H1 (cell line): ENCODE measurements at regions not wholly inside any gene's neighbourhood (a gene's known extent, or its start where the extent isn't known, plus 50 kb on each side); places are given as distances from the start of the nearest gene placed in this dataset.

Source experiments
- CTCF ChIA-PET: fragments of 300-600 bp; sonication (Branson Sonifier 250); formaldehyde crosslinking; loops from one replicate; lab custom pipeline; 2021; ENCODE audit not compliant: partially characterized antibody; lab: Charles Lee
- POLR2A ChIA-PET: fragments of 300-600 bp; sonication (Branson Sonifier 250); formaldehyde crosslinking; loops from one replicate; lab custom pipeline; 2021; ENCODE audit warnings: inconsistent platforms; ENCODE audit not compliant: partially characterized antibody; lab: Charles Lee
- DNase-seq, 2 experiments: peaks; one replicate each; pipeline versions ENCODE4 v3.0.0 to v3.0.0-alpha.2; 2010 to 2022; ENCODE audit warnings: low spot score in 2 of 2, low read depth in 1 of 2, mixed read lengths in 1 of 2
- FAIRE-seq: peaks from 2 replicates; lab custom pipeline; 2011; peaks lifted over from hg19 to GRCh38; lab: Jason Lieb, UNC
- H2AFZ ChIP-seq: 2 replicates; pipeline ENCODE4 v1.8.1; 2012; ENCODE audit warnings: low read length, inconsistent platforms
- H2AK5ac ChIP-seq: 2 replicates; pipeline ENCODE4 v1.6.1; 2013; ENCODE audit warnings: low read depth, low read length
- H2BK120ac ChIP-seq: replicated peaks from 2 replicates; pipeline ENCODE3; 2013; ENCODE audit warnings: low read depth, low read length, inconsistent platforms
- H2BK12ac ChIP-seq: 2 replicates; pipeline ENCODE4 v1.6.1; 2013; ENCODE audit warnings: low read depth, low read length
- H2BK15ac ChIP-seq: 2 replicates; pipeline ENCODE4 v1.6.1; 2013; ENCODE audit warnings: low read length
- H2BK20ac ChIP-seq: 2 replicates; pipeline ENCODE4 v1.6.1; 2013; ENCODE audit warnings: low read length
- H2BK5ac ChIP-seq: 2 replicates; pipeline ENCODE4 v1.6.1; 2013; ENCODE audit warnings: low read depth, low read length
- H3K14ac ChIP-seq: 2 replicates; pipeline ENCODE4 v1.6.1; 2013; ENCODE audit warnings: inconsistent platforms; ENCODE audit not compliant: insufficient read length
- H3K18ac ChIP-seq: 2 replicates; pipeline ENCODE4 v1.6.1; 2013; ENCODE audit warnings: low read length; ENCODE audit errors: extremely low read depth
- H3K23ac ChIP-seq: 2 replicates; pipeline ENCODE4 v1.6.1; 2013; ENCODE audit warnings: inconsistent platforms; ENCODE audit not compliant: insufficient read length
- H3K23me2 ChIP-seq: 2 replicates; pipeline ENCODE4 v1.6.1; 2013; ENCODE audit warnings: low read depth, low read length
- H3K27ac ChIP-seq: 2 replicates; pipeline ENCODE4 v1.6.1; 2011; ENCODE audit warnings: low read depth, low read length, inconsistent platforms
- H3K27me3 ChIP-seq, 4 experiments: replicated peaks in 1 of 4; 1 replicate in 1 of 4; 2 replicates in 3 of 4; pipeline versions ENCODE4 v1.6.1 to v1.8.1; 2011 to 2013; ENCODE audit warnings: low read length in 3 of 4, mild to moderate bottlenecking in 3 of 4, inconsistent platforms in 2 of 4, mixed read lengths in 2 of 4, moderate library complexity in 1 of 4; ENCODE audit not compliant: control insufficient read depth in 3 of 4, insufficient read depth in 3 of 4; ENCODE audit errors: extremely low read depth in 1 of 4
- H3K36me3 ChIP-seq, 4 experiments: 2 replicates each; pipeline versions ENCODE4 v1.6.1 to v1.8.1; 2011 to 2013; ENCODE audit warnings: mild to moderate bottlenecking in 4 of 4, low read length in 3 of 4, moderate library complexity in 2 of 4, control low read depth in 1 of 4, inconsistent platforms in 1 of 4; ENCODE audit not compliant: insufficient read depth in 4 of 4, control insufficient read depth in 2 of 4
- H3K4ac ChIP-seq: replicated peaks from 2 replicates; pipeline ENCODE3; 2013; ENCODE audit warnings: low read length, low read depth, mixed read lengths, inconsistent platforms; ENCODE audit not compliant: insufficient read length
- H3K4me1 ChIP-seq, 4 experiments: replicated peaks in 1 of 4; 1 replicate in 1 of 4; 2 replicates in 3 of 4; pipeline versions ENCODE4 v1.6.1 to v1.8.1; 2011 to 2013; ENCODE audit warnings: low read length in 3 of 4, inconsistent platforms in 2 of 4, mixed read lengths in 1 of 4; ENCODE audit not compliant: insufficient read depth in 4 of 4, control insufficient read depth in 3 of 4
- H3K4me2 ChIP-seq, 2 experiments: 2 replicates each; pipeline versions ENCODE4 v1.6.1 to v1.8.1; 2011 to 2013; ENCODE audit warnings: low read depth in 2 of 2, low read length in 2 of 2, control low read depth in 1 of 2, inconsistent platforms in 1 of 2, mild to moderate bottlenecking in 1 of 2; ENCODE audit not compliant: insufficient read depth in 1 of 2
- H3K4me3 ChIP-seq, 4 experiments: fragments of 200-600, 300-600 bp in 1 of 4; sonication (generic), shearing (Covaris generic), sonication (Bioruptor Twin) in 1 of 4; 2 replicates each; pipeline versions ENCODE4 v1.5.1 to v1.8.1; 2011 to 2016; ENCODE audit warnings: low read length in 4 of 4, low read depth in 3 of 4, control low read depth in 2 of 4, inconsistent platforms in 2 of 4, mild to moderate bottlenecking in 2 of 4, mixed read lengths in 1 of 4, moderate library complexity in 1 of 4; ENCODE audit not compliant: insufficient read depth in 2 of 4; ENCODE audit errors: extremely low read depth in 1 of 4
- H3K56ac ChIP-seq: replicated peaks from 2 replicates; pipeline ENCODE3; 2013; ENCODE audit warnings: low read depth, mild to moderate bottlenecking, mixed read lengths, low read length, inconsistent platforms; ENCODE audit not compliant: insufficient read length
- H3K79me1 ChIP-seq: 2 replicates; pipeline ENCODE4 v1.6.1; 2013; ENCODE audit warnings: low read depth, low read length, control low read depth
- H3K79me2 ChIP-seq, 2 experiments: 2 replicates each; pipeline versions ENCODE4 v1.6.1 to v1.8.1; 2012 to 2013; ENCODE audit warnings: low read length in 2 of 2, mild to moderate bottlenecking in 2 of 2, inconsistent platforms in 1 of 2; ENCODE audit not compliant: insufficient read depth in 2 of 2, control insufficient read depth in 1 of 2
- H3K9ac ChIP-seq, 4 experiments: replicated peaks in 1 of 4; 1 replicate in 1 of 4; 2 replicates in 3 of 4; pipeline versions ENCODE4 v1.6.1 to v1.8.1; 2011 to 2013; ENCODE audit warnings: low read depth in 3 of 4, low read length in 3 of 4, control low read depth in 2 of 4, mild to moderate bottlenecking in 2 of 4, moderate library complexity in 2 of 4, inconsistent platforms in 1 of 4; ENCODE audit errors: extremely low read depth in 1 of 4
- H3K9me3 ChIP-seq, 2 experiments: 2 replicates each; pipeline versions ENCODE4 v1.6.1 to v1.8.1; 2012 to 2013; ENCODE audit warnings: mild to moderate bottlenecking in 2 of 2, moderate library complexity in 2 of 2, control low read depth in 1 of 2, inconsistent platforms in 1 of 2, low read depth in 1 of 2, low read length in 1 of 2, mixed read lengths in 1 of 2; ENCODE audit not compliant: insufficient read depth in 2 of 2
- H4K20me1 ChIP-seq, 2 experiments: replicated peaks in 1 of 2; 2 replicates each; pipeline versions ENCODE3 to v1.8.1; 2011 to 2013; ENCODE audit warnings: inconsistent platforms in 2 of 2, low read length in 2 of 2, mild to moderate bottlenecking in 1 of 2; ENCODE audit not compliant: insufficient read depth in 2 of 2, control insufficient read depth in 1 of 2
- H4K5ac ChIP-seq: 2 replicates; pipeline ENCODE4 v1.6.1; 2013; ENCODE audit warnings: low read length, low read depth, mixed read lengths, inconsistent platforms; ENCODE audit not compliant: insufficient read length
- H4K8ac ChIP-seq: 2 replicates; pipeline ENCODE4 v1.8.0; 2013; ENCODE audit warnings: mild to moderate bottlenecking, moderate library complexity, low read length, inconsistent platforms; ENCODE audit not compliant: insufficient read depth; ENCODE audit errors: extremely low read depth
- H4K91ac ChIP-seq: replicated peaks from 2 replicates; pipeline ENCODE3; 2013; ENCODE audit warnings: low read length, mixed read lengths, inconsistent platforms; ENCODE audit not compliant: insufficient read length
- CEBPB ChIP-seq: IDR thresholded peaks from 2 replicates; pipeline ENCODE4 v1.6.1; 2012; ENCODE audit warnings: low read depth, low read length
- SIRT6 ChIP-seq: IDR thresholded peaks from one replicate; pipeline ENCODE4 v1.7.1; 2012; ENCODE audit warnings: low read length, inconsistent platforms
- SP1 ChIP-seq: IDR thresholded peaks from 2 replicates; pipeline ENCODE4 v1.6.1; 2011; ENCODE audit warnings: low read depth, low read length
- WGBS, 2 experiments: shearing (Covaris generic) in 1 of 2; methylation state at CpG; one replicate each; pipeline versions ENCODE4 v1.1.6 to v1.1.7; 2013 to 2015; ENCODE audit warnings: low lambda C conversion rate in 2 of 2, mixed read lengths in 2 of 2, inconsistent platforms in 1 of 2, low coverage in 1 of 2, missing lambda C conversion rate in 1 of 2; ENCODE audit not compliant: insufficient replicate concordance in 2 of 2, insufficient coverage in 1 of 2, insufficient read length in 1 of 2; ENCODE audit errors: extremely low coverage in 1 of 2, missing lambda C conversion rate in 1 of 2; 5-methylcytosine and 5-hydroxymethylcytosine counted together

GRCh38 chr2:205868773-205869333 lies 186.6 kb downstream of the NRP2 start:
- 75% methylated on average over 8 of the region's 8 CpGs; no CpG with 5 or more reads in 1 of the 2 experiments for WGBS, 2 experiments
- FAIRE-seq (no peak), DNase-seq (no peak)
- POLR2A ChIA-PET: no interaction called here
- CTCF ChIA-PET: interaction anchor here (1.9 kb wide), 1 partner anchor 57 kb away, joined by 5 read pairs; no protein-coding TSS in a partner anchor
- Histone ChIP-seq H3K27me3 (no peaks in the 10 kb centered on the region), H3K14ac (no peak overlapping the region), H3K9me3 (no peaks in the 10 kb centered on the region), H3K27ac (no peak overlapping the region), H2AK5ac (no peak overlapping the region), H2BK120ac (no peak overlapping the region), H2BK12ac (no peak overlapping the region), H2BK20ac (no peak overlapping the region), H4K8ac (no peak overlapping the region), H4K91ac (no peak overlapping the region), H3K4me2 (no peak overlapping the region), H2AFZ (no peak overlapping the region; the same call in 1 of the 2 replicates), H3K4me1 (no peaks in the 10 kb centered on the region), H3K23ac (no peak overlapping the region), H4K5ac (no peak overlapping the region), H4K20me1 (no peaks in the 10 kb centered on the region), H3K79me2 (no peaks in the 10 kb centered on the region), H3K9ac (no peak overlapping the region), H3K18ac (no peak overlapping the region), H3K56ac (no peak overlapping the region), H3K4ac (no peak overlapping the region), H3K4me3 (no peak overlapping the region), H3K23me2 (no peaks in the 10 kb centered on the region; the same call in 1 of the 2 replicates), H3K79me1 (no peaks in the 10 kb centered on the region), H3K36me3 (no peaks in the 10 kb centered on the region), H2BK15ac (no peak overlapping the region), H2BK5ac (no peak overlapping the region)
- TF ChIP-seq SIRT6 (no peak), CEBPB (peak; percentile 86), SP1 (no peak)
